ENCODE measurements at regions not wholly inside any gene's neighbourhood (a gene's known extent, or its start where the extent isn't known, plus 50 kb on each side); places are given as distances from the start of the nearest gene placed in this dataset.

DNA sequence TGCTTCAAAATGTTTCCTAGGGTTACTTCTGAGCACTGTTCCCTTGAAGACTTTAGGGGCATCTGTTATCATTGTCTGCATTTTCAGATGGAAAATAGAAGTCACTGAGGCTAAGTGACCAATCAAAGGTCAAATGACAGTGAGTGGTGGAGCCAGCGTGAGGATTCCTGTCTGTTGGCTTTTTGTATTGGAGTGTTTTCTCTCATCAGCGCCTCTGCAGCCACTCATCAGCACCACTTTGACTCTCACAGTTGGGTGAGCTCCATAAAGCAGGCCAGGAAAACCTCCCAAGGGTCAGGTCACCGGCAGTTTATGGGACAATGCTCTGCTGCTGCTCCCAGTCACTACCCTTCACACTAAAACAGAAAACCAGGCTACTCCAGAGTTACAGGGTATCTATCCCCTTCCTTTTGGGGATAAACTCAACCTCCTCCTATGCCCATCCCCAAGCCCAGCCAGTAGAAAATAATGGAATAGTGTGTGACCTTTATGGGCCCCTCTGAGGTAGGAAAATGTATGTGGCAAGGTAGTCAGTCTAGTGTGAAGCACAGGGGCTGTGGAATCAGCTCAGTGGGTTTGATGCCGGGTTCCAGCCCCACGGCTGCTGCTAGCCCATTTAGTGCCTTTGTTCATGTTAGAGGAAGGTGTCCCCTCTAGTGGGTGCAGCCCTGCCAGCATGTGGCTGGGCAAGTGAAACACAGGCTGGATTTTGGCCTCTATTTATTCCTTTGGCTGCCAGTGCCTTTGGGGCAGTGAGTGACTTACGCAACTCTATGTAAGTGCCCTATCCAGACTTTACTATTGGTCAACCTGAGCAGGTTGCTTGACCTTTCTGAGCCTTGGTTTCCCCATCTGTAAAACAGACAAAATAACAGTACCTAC, 133.8 kb upstream of the CPM start:
- Histone ChIP-seq H3K79me2 (ENCODE audit: control insufficient read depth, low read length) (no peaks in the 10 kb centered on the region), H3F3A (ENCODE audit: control insufficient read depth, insufficient read depth) (no peaks in the 10 kb centered on the region), H3K36me3 (ENCODE audit: control insufficient read depth, low read length) (no peaks in the 10 kb centered on the region), H3K4me3 (ENCODE audit: low read length) (no peak overlapping the region), H3K4me2 (ENCODE audit: low read length) (no peak overlapping the region), H3K4me1 (ENCODE audit: control insufficient read depth, low read length) (peaks cover 16% of the 10 kb centered on the region), H3K27me3 (ENCODE audit: control insufficient read depth, low read length) (no peaks in the 10 kb centered on the region), H3K27ac (ENCODE audit: low read depth, low read length) (no peak overlapping the region), H3K9me3 (ENCODE audit: control insufficient read depth, insufficient read depth, low read length) (no peaks in the 10 kb centered on the region), H4K20me1 (ENCODE audit: control insufficient read depth, insufficient read depth, low read depth, low read length) (no peaks in the 10 kb centered on the region), H3K9me2 (replicated peaks; ENCODE audit: control insufficient read depth, low read length) (no peaks in the 10 kb centered on the region)
- TF ChIP-seq, protein P1, sequence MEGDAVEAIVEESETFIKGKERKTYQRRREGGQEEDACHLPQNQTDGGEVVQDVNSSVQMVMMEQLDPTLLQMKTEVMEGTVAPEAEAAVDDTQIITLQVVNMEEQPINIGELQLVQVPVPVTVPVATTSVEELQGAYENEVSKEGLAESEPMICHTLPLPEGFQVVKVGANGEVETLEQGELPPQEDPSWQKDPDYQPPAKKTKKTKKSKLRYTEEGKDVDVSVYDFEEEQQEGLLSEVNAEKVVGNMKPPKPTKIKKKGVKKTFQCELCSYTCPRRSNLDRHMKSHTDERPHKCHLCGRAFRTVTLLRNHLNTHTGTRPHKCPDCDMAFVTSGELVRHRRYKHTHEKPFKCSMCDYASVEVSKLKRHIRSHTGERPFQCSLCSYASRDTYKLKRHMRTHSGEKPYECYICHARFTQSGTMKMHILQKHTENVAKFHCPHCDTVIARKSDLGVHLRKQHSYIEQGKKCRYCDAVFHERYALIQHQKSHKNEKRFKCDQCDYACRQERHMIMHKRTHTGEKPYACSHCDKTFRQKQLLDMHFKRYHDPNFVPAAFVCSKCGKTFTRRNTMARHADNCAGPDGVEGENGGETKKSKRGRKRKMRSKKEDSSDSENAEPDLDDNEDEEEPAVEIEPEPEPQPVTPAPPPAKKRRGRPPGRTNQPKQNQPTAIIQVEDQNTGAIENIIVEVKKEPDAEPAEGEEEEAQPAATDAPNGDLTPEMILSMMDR (IDR thresholded peaks at IDR 0.05; ENCODE audit: low read depth, low read length, poor library complexity, severe bottlenecking) = no peak
- TF ChIP-seq EZH2phosphoT487 (IDR thresholded peaks at IDR 0.05; ENCODE audit: borderline replicate concordance, low read length) = no peak

DNA sequence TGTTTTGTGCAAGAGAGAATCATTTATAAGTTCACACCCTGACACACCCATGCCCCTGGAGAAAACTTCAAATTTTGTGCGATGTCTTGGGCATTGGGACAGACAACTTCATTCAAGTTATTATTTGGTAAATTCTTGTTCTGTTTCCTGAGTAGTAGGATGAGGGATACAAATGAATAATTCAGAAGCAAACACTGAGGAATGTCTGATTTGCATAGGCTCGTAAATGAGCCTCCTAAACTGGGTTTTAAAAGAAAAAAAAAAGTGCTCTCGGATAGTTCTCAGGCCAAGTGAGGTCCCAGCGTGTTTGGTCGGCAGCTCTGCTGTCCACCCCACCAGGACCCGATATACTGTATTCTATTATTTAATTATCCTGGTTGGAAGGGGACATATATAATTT, 134.7 kb upstream of the CPM start:
- TF ChIP-seq EZH2phosphoT487 (IDR thresholded peaks at IDR 0.05; ENCODE audit: borderline replicate concordance, low read length) = no peak
- H3K27me3 ChIP-seq (ENCODE audit: control insufficient read depth, low read length) = no peaks in the 10 kb centered on the region
- H3F3A ChIP-seq (ENCODE audit: control insufficient read depth, insufficient read depth) = no peaks in the 10 kb centered on the region
- no peaks in the 10 kb centered on the region for H3K36me3 ChIP-seq (ENCODE audit: control insufficient read depth, low read length)
- no peaks in the 10 kb centered on the region for H3K9me2 ChIP-seq (replicated peaks; ENCODE audit: control insufficient read depth, low read length)
- H3K9me3 ChIP-seq (ENCODE audit: control insufficient read depth, insufficient read depth, low read length) = no peaks in the 10 kb centered on the region
- H3K4me1 ChIP-seq (ENCODE audit: control insufficient read depth, low read length) = peaks cover 16% of the 10 kb centered on the region
- H3K27ac ChIP-seq (ENCODE audit: low read depth, low read length) = no peak overlapping the region
- no peaks in the 10 kb centered on the region for H4K20me1 ChIP-seq (ENCODE audit: control insufficient read depth, insufficient read depth, low read depth, low read length)
- H3K4me3 ChIP-seq (ENCODE audit: low read length) = no peak overlapping the region
- H3K79me2 ChIP-seq (ENCODE audit: control insufficient read depth, low read length) = no peaks in the 10 kb centered on the region
- H3K4me2 ChIP-seq (ENCODE audit: low read length) = no peak overlapping the region

DNA sequence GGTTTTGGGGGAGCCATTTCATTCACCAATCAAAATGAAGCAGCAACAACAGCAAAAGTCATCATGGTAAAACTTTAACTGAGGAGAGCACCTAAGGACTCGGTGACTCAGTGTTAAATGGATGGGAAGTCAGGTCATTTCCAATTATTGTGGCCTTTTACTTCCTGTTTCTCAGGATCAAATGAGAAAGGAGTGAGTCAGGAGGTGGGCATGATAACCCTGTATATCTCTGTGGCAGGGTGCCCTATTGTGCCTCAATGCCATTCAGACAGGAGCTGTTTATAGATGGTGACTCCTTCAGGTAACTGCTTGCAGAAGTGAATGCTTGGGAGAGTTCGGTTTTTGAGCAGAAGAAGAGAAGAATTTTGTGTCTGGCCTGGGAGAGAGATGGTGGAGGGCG, 135.5 kb upstream of the CPM start:
- no peaks in the 10 kb centered on the region for H3K27me3 ChIP-seq (ENCODE audit: control insufficient read depth, low read length)
- peaks cover 16% of the 10 kb centered on the region for H3K4me1 ChIP-seq (ENCODE audit: control insufficient read depth, low read length)
- H3K9me2 ChIP-seq (replicated peaks; ENCODE audit: control insufficient read depth, low read length) = no peaks in the 10 kb centered on the region
- H3K79me2 ChIP-seq (ENCODE audit: control insufficient read depth, low read length) = no peaks in the 10 kb centered on the region
- no peak overlapping the region for H3K27ac ChIP-seq (ENCODE audit: low read depth, low read length)
- H3K9me3 ChIP-seq (ENCODE audit: control insufficient read depth, insufficient read depth, low read length) = no peaks in the 10 kb centered on the region
- no peaks in the 10 kb centered on the region for H3F3A ChIP-seq (ENCODE audit: control insufficient read depth, insufficient read depth)
- H3K4me3 ChIP-seq (ENCODE audit: low read length) = no peak overlapping the region
- no peak overlapping the region for H3K4me2 ChIP-seq (ENCODE audit: low read length)
- H3K36me3 ChIP-seq (ENCODE audit: control insufficient read depth, low read length) = no peaks in the 10 kb centered on the region
- no peaks in the 10 kb centered on the region for H4K20me1 ChIP-seq (ENCODE audit: control insufficient read depth, insufficient read depth, low read depth, low read length)
- TF ChIP-seq, protein P1 (IDR thresholded peaks at IDR 0.05; ENCODE audit: low read depth, low read length, poor library complexity, severe bottlenecking) = no peak
- TF ChIP-seq EZH2phosphoT487 (IDR thresholded peaks at IDR 0.05; ENCODE audit: borderline replicate concordance, low read length) = no peak

DNA sequence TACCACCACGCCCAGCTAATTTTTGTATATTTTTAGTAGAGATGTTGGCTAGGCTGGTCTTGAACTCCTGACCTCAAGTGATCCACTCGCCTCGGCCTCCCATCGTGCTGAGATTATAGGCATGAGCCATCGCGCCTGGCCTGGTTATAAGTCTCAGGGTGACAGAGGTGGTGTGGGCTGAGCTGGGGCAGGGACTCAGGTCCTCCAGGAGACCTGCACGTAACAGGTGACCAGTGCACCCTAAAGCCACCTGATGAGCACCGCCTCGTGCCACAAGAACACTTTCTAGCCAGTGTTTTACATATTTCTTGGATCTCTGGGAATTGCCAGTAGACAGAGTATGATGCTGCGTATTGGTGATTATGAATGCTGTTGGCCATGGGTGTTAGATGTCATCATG, 136.5 kb upstream of the CPM start:
- Histone ChIP-seq H3K9me3 (ENCODE audit: control insufficient read depth, insufficient read depth, low read length) (no peaks in the 10 kb centered on the region), H3K27me3 (ENCODE audit: control insufficient read depth, low read length) (no peaks in the 10 kb centered on the region), H3K4me3 (ENCODE audit: low read length) (no peak overlapping the region), H3K4me1 (ENCODE audit: control insufficient read depth, low read length) (peaks cover 16% of the 10 kb centered on the region), H3F3A (ENCODE audit: control insufficient read depth, insufficient read depth) (no peaks in the 10 kb centered on the region), H4K20me1 (ENCODE audit: control insufficient read depth, insufficient read depth, low read depth, low read length) (no peaks in the 10 kb centered on the region), H3K9me2 (replicated peaks; ENCODE audit: control insufficient read depth, low read length) (no peaks in the 10 kb centered on the region), H3K27ac (ENCODE audit: low read depth, low read length) (no peak overlapping the region), H3K4me2 (ENCODE audit: low read length) (no peak overlapping the region), H3K79me2 (ENCODE audit: control insufficient read depth, low read length) (no peaks in the 10 kb centered on the region), H3K36me3 (ENCODE audit: control insufficient read depth, low read length) (no peaks in the 10 kb centered on the region)
- TF ChIP-seq, protein P1 (IDR thresholded peaks at IDR 0.05; ENCODE audit: low read depth, low read length, poor library complexity, severe bottlenecking) = no peak
- TF ChIP-seq EZH2phosphoT487 (IDR thresholded peaks at IDR 0.05; ENCODE audit: borderline replicate concordance, low read length) = no peak

All from DOHH2 (cell line).